HG03521 (cell line): ENCODE measurements at regions not wholly inside any gene's neighbourhood (a gene's known extent, or its start where the extent isn't known, plus 50 kb on each side); places are given as distances from the start of the nearest gene placed in this dataset.

Experiments used
- ATAC-seq: cut with Tn5 transposase; IDR thresholded peaks from one replicate; pipeline ENCODE4 v1.9.1; 2021; ENCODE audit warnings: mild to moderate bottlenecking, moderate library complexity; ENCODE audit not compliant: unreplicated experiment

DNA sequence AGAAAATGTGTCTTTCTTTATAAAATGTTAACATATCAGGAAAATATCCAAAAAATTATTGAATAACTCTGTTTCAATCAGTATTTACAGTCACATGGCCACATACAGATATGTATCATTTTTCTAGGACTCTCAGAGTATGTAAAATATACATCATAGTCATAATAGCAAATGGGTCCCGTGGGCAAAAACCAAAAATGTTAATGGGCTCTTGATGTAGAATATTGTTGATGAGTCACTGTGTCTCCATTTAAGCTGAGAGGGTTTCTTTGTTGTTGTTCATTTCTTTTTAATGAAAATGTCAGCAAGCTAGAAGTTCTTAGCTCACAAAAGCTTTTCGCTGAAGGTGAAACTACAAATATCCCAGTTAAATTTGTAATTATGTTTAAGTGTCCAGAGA is 1713.1 kb upstream of the PCDH20 start:
- ATAC-seq, result no peak

- no peak for ATAC-seq
These were observed 1709.2 kb upstream of the PCDH20 start for GRCh38 chr13:63124863-63125262.

GRCh38 chr13:63120883-63121282 is 1705.2 kb upstream of the PCDH20 start:
- ATAC-seq, result no peak

GRCh38 chr13:63117710-63118109 is 1702.1 kb upstream of the PCDH20 start:
- ATAC-seq, result no peak

- no peak for ATAC-seq
These were observed 1697.2 kb upstream of the PCDH20 start for GRCh38 chr13:63112799-63113395.

DNA sequence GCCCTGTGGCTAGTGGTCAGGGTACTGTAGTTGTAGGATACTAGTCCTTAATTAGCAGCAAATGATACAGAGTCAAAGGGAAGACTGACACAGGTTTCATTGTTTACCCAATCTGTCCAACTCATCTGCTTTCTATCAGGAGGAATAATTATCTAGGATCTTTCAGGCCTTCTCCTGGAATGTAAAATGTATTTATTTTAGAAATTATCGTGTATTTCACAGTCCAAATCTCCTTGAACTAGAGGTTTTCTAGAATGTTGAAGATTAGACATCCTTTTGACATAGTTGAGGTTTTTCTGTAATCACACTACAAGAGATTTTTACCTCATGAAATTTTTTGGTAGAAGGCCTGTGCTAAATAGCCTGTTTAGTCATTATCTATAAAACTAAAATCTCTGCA is 1694.8 kb upstream of the PCDH20 start:
- ATAC-seq, result no peak

GRCh38 chr13:63107179-63107943 is 1691.7 kb upstream of the PCDH20 start:
- no peak for ATAC-seq

DNA sequence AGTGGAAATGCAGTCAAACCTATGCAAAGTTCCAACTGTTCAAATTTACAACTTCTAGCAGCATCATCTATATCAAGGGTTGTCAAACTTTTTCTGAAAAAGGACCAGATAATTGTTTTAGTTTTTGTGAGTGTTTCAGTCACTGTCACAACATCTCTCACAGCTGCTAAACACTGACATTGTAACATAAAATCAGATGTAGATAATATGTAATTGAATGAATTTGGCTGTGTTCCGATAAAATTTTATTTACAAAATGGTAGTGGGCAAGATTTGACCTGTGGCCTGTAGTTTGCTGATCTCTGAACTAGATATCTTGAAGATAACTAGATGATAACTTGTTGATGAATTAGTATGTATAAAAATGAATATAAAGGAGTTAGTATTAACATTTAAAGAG is 1679.1 kb upstream of the PCDH20 start:
- ATAC-seq, result no peak

GRCh38 chr13:63093907-63094469 is 1678.3 kb upstream of the PCDH20 start:
- no peak for ATAC-seq

DNA sequence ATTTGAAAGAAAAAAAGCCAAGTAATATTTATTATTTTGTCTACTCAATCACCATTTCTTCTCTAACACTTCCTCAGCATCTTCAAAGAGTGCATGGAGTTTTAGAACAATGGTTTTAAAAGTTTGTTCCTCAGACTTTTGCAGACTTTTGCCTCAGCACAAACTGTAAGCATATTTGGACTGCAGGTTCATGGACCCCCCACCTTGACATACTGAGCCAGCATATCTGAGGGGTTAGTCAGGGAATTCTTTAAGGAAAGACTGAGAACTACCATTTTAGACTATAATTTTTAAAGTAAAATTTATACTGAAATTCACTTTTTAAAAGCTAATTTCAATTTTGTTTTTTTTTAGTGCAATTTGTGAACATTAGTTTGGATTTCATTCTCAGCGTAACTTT is 1676.8 kb upstream of the PCDH20 start:
- no peak for ATAC-seq

GRCh38 chr13:63090524-63090923 is 1674.9 kb upstream of the PCDH20 start:
- ATAC-seq, result no peak

- ATAC-seq, result no peak
These were observed 1672.6 kb upstream of the PCDH20 start for GRCh38 chr13:63088226-63088625.

DNA sequence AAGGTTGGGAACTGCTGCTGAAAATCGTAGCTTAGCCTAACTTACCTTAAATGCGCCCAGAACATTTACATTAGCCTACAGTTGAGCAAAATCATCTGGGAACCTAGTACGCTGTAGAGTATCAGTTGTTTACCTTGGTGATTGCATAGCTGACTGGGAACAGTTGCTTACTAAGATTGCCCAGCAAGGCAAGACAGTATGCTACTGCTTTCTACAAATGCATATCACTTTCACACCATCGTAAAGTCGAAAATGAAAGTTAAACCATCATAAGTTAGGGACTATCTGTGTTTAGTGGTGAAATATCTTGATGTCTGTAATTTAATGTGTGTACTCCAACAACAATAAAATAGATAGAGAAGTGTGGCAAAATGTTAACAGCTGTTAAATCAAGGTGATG is 1670.6 kb upstream of the PCDH20 start:
- no peak for ATAC-seq

GRCh38 chr13:63085851-63086250 is 1670.2 kb upstream of the PCDH20 start:
- ATAC-seq, result no peak

DNA sequence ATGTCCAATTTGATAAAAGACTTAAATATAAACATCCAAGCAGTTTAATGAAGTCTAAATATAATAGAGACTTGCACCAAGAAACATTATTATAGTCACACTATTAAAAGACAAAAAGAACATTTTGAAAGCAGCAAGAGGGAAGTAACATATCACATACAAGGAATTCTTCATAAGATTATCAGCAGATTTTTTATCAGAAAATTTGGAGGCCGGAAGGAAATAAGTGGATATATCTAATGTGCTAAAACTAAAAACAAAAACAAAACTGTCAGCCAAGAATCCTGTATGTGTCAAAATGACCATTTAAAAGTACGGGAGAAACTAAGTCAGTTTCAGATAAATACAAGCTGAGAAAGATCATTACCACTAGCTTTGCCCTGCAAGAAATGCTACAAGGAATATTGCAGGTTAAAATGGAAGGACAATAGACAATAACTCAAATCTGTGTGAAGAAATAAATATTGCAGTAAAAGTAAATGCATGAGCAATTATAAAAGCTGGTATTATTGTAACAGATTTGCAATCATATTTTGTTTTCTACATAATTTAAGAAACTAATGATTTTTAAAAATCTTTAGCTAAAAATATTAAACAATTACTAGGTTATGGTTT is 1665.9 kb upstream of the PCDH20 start:
- ATAC-seq, result no peak

DNA sequence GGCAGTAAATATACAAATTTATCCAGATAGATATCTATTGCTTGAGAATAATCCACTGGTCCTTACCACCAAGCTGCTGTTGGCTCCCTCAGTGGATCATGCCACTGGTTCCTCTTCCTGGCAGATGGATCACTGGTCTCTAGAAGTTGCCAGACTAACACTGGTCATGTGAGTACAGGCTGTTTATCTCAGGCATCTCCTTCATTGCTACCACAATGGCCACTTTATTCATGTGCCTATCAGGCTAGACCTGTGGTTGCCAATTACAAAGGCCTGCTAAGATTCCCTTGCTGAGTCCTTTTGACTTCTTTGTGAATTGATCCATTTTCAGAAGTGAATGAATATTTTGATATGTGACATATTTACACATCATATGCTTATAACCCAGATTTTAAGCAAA is 1659.5 kb upstream of the PCDH20 start:
- ATAC-seq, result no peak

DNA sequence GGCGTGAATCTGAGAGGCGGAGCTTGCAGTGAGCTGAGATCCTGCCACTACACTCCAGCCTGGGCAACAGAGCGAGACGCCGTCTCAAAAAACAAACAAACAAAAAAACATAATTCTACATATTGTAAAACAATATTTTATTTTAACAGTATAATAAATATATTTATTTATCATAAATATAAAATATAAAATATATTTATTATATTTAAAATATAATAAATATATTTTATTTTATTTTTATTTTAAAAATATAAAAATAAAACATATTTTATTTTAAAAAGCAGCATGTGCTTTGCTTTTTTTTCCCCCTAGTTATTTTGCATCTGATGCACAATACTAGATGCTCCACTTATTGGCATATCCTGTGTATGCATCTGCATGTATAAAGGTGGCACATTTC is 1634.6 kb upstream of the PCDH20 start:
- ATAC-seq, result no peak

GRCh38 chr13:63048653-63049052 is 1633.0 kb upstream of the PCDH20 start:
- no peak for ATAC-seq

DNA sequence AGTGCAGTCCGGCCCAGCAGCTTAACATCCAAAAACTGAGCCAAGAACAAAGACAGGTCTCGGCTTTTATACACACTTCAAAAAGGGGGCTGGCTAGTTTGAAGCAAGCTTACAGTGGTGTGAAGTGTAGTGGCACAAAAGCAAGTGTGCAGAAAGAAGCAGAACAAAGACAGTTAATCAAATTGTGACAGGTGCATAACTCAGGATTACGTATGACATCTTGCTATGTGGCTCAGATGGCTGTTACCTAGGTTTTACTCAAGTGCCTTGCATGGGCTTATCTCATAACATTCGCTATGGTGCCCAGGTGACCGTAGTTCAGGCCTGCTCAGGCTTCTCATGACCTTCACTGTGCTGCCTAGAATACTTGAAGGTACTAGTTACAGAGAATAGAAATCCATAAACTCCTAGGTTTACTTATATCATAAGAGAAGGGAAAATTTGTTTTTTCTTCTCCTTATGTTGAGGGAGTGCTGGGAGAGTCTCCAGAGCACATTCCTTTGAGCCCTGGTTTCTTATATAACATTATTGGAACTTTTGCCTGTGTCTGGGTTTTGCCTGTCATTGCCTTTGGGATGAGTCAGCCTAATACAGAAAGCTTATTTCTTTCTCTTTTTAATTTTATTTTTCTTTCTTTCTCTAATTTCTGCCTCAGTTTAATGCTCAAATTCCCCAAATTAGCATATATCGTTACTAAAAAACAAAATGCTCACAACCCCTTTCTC is 1629.1 kb upstream of the PCDH20 start:
- no peak for ATAC-seq

DNA sequence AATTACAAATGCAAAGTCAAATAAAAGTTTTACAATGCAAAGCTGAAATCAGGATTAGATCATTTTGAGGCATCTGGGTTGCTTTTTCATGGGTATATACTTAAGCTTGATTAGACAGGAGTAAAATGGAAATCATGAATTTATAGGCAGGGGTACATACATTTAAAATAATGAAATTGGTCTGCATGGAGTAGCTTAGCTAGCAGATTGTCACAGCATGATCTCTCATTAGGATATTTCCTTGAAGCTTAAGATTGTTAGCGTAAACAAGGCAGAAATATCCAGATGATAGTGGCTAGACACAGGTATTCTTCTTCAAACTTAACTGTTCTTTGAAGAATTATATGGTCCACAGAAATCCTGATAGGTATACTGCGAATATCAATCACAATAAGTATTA is 1627.0 kb upstream of the PCDH20 start:
- no peak for ATAC-seq

DNA sequence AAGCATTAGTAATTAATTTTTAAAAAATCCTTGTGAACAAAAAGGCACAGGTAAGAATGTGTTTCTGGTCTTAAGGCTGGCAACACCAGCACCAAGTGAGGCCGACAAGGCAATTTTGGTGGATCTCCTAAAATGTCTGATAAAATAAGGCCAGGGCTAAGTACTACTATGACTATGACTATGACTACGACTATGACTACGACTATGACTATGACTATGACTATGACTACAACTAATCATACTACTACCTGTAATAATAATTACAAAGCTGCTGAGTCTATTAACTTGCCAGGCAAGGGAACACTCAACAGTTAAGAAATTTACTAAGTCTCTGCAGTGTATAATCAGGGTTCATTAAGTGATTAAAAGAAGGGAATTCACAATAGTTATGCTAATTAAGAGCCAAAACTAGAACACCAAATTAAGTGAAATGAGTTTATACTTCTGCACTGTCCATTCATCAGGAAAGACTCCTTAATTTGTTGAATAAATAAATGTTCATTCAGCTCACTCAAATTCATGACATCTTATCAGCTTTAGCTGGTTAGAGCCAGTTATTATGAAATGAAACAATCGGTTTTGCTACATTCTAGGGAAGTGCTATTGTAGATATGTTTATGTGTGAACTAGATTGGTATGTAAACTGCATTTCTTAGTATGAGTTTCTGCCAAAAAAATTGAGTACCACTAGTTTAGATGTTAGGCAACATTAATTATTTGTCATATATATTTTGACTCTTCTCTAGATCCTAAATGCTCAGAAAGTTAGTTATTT is 1626.2 kb upstream of the PCDH20 start:
- no peak for ATAC-seq
